Lung (tissue), 11 donors: ENCODE measurements at regions not wholly inside any gene's neighbourhood (a gene's known extent, or its start where the extent isn't known, plus 50 kb on each side); places are given as distances from the start of the nearest gene placed in this dataset.

ENCODE experiments used
- ATAC-seq: fragments of 200-7000 bp; cut with Tn5 transposase; one replicate; pipeline ENCODE4 v1.9.1; 2020; ENCODE audit warnings: moderate number of reproducible peaks; ENCODE audit not compliant: insufficient read depth, low FRiP score
- DNase-seq, 3 donors: peaks; one replicate each; pipeline ENCODE4 v3.0.0-alpha.2; 2013 to 2017
- H3K27ac ChIP-seq, 2 donors: one replicate each; pipeline ENCODE4 v1.5.1; 2013; ENCODE audit warnings: mild to moderate bottlenecking in 2 of 2, moderate library complexity in 2 of 2, control low read depth in 1 of 2, inconsistent platforms in 1 of 2, low read depth in 1 of 2, low read length in 1 of 2
- H3K27me3 ChIP-seq, 3 donors: one replicate each; pipeline ENCODE4 v1.5.1; 2013; ENCODE audit warnings: low read length in 2 of 3; ENCODE audit not compliant: control insufficient read depth in 3 of 3, insufficient read depth in 3 of 3
- H3K36me3 ChIP-seq, 4 donors: one replicate each; pipeline ENCODE4 v1.5.1; 2013; ENCODE audit warnings: low read length in 4 of 4, mild to moderate bottlenecking in 1 of 4, moderate library complexity in 1 of 4; ENCODE audit not compliant: control insufficient read depth in 4 of 4, insufficient read depth in 4 of 4
- H3K4me1 ChIP-seq, 5 donors: one replicate each; pipeline ENCODE4 v1.5.1; 2013; ENCODE audit warnings: low read length in 5 of 5, mild to moderate bottlenecking in 2 of 5, moderate library complexity in 1 of 5; ENCODE audit not compliant: control insufficient read depth in 5 of 5, insufficient read depth in 5 of 5
- H3K4me3 ChIP-seq: one replicate; pipeline ENCODE4 v1.5.1; 2013; ENCODE audit warnings: mild to moderate bottlenecking, control low read depth, moderate library complexity
- H3K9ac ChIP-seq, 2 donors: one replicate each; pipeline ENCODE4 v1.5.1; 2013; ENCODE audit warnings: low read length in 2 of 2, control low read depth in 1 of 2; ENCODE audit not compliant: insufficient read depth in 1 of 2
- H3K9me3 ChIP-seq, 4 donors: one replicate each; pipeline ENCODE4 v1.5.1; 2013; ENCODE audit warnings: low read length in 3 of 4, mild to moderate bottlenecking in 1 of 4, moderate library complexity in 1 of 4; ENCODE audit not compliant: control insufficient read depth in 4 of 4, insufficient read depth in 3 of 4
- WGBS, 2 donors: extraction: QIAGEN DNeasy Blood & Tissue Kit; methylation state at CpG; one replicate each; pipeline ENCODE4 v1.1.7; 2013; 5-methylcytosine and 5-hydroxymethylcytosine counted together
- TF ChIP-seq, protein P1 (sequence below): IDR thresholded peaks from 2 replicates; pipeline ENCODE4 v1.5.1; 2012; ENCODE audit warnings: mild to moderate bottlenecking; ENCODE audit errors: control extremely low read depth, extremely low read depth
- donor health status: control.
- donor health status: control.
- donor health status: Bipolar disorder and iron deficiency.
- donor health status: healthy.
- donor health status: DM: yes; HTN: yes; CAD: no.

DNA sequence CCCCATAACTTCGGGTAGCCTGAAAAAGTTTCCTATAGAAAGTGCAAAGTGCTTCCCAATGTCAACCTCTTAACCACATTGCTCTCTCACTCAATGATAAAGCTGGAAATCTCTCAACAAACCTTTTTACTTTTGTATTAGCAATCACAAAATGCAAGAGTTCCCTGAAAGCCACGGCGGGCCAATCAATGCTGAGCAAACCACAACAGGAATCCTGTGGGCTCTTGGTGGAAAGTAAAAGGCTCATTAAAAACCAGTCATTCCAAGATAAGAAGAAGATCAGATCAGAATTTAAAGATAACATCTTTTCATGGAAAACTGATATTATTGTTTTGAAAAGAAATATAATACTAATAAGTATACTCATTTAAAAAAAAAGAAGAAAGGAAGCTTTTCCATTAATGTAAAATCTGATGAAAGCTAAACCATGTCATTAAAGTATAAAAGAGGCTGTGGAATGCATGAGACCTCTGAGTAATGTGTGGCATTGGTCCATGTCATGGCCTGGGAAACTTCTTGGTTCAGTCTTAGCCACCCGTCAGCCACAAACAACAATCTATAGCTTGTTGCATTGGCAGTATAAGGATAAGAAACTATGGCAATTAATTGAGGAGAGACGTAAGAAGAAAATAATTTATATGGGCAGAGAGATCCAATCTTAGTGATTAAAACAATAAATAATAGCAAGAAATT lies 1066.1 kb upstream of the SORCS1 start:
- no peak overlapping the region for H3K27ac ChIP-seq
- H3K9ac ChIP-seq = no peak overlapping the region
- DNase-seq (no peak), ATAC-seq (no peak)
- TF ChIP-seq, protein P1, sequence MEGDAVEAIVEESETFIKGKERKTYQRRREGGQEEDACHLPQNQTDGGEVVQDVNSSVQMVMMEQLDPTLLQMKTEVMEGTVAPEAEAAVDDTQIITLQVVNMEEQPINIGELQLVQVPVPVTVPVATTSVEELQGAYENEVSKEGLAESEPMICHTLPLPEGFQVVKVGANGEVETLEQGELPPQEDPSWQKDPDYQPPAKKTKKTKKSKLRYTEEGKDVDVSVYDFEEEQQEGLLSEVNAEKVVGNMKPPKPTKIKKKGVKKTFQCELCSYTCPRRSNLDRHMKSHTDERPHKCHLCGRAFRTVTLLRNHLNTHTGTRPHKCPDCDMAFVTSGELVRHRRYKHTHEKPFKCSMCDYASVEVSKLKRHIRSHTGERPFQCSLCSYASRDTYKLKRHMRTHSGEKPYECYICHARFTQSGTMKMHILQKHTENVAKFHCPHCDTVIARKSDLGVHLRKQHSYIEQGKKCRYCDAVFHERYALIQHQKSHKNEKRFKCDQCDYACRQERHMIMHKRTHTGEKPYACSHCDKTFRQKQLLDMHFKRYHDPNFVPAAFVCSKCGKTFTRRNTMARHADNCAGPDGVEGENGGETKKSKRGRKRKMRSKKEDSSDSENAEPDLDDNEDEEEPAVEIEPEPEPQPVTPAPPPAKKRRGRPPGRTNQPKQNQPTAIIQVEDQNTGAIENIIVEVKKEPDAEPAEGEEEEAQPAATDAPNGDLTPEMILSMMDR = no peak
- peaks cover 0 to 7% (median 0%) of the 10 kb centered on the region in 5 donors for H3K4me1 ChIP-seq
- no peaks in the 10 kb centered on the region for H3K36me3 ChIP-seq
- H3K27me3 ChIP-seq = no peaks in the 10 kb centered on the region
- no peaks in the 10 kb centered on the region for H3K9me3 ChIP-seq
- 67 to 68% methylated on average over 5 of the region's 5 CpGs for WGBS, 2 donors
- H3K4me3 ChIP-seq = no peak overlapping the region

DNA sequence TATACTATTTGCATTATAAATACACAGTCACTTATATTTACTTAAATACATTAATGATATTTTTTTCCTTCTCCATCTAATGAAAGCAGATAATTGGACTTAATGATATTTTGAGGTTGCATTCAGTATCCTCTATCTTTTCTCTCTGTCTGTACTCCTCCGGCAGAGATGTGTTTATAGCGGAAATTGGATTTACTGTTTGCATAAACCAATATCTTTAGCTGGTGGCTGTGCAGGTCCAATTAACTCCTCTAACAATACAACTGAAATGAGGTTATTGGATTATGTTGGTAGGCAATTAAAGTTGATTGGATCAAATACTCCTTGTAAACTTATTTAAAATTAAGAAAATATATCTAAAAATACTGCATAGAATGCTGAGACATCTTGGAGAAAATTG lies 1044.2 kb upstream of the SORCS1 start:
- peaks cover 0 to 3% (median 1%) of the 10 kb centered on the region in 4 donors for H3K9me3 ChIP-seq
- H3K4me3 ChIP-seq = no peak overlapping the region
- DNase-seq (no peak), ATAC-seq (no peak)
- TF ChIP-seq, protein P1 = no peak
- no peak overlapping the region for H3K9ac ChIP-seq
- no peaks in the 10 kb centered on the region for H3K36me3 ChIP-seq
- no peaks in the 10 kb centered on the region for H3K4me1 ChIP-seq
- no peak overlapping the region for H3K27ac ChIP-seq
- H3K27me3 ChIP-seq = no peaks in the 10 kb centered on the region
- 91 to 95% methylated on average over 2 of the region's 2 CpGs for whole genome bisulfite sequencing, 2 donors

DNA sequence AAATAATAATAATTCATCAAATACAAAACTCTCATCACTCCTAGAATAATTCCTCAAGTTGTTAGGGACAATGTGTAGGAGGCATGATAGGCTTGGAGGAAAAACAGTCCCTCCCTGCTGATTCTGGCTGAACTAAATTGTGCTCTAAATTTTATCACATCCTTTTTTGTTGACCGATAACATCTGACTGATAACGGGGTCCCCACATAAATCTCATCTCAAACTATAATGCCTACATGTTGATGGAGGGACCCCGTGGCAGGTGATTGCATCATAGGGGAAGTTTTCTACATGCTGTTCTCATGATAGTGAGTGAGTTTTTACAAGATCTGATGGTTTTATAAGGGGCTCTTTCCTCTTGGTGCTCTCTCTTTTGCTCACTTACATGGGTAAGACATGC lies 1043.5 kb upstream of the SORCS1 start:
- DNase-seq = no peak

More for the DNA sequence above, 1043.5 kb upstream of the SORCS1 start:
- Histone ChIP-seq H3K4me3 (no peak overlapping the region), H3K9me3 (peaks cover 0 to 2% (median 0%) of the 10 kb centered on the region in 4 donors), H3K27ac (no peak overlapping the region), H3K4me1 (no peaks in the 10 kb centered on the region), H3K27me3 (no peaks in the 10 kb centered on the region), H3K9ac (no peak overlapping the region), H3K36me3 (no peaks in the 10 kb centered on the region)
- 57 to 64% methylated on average over 3 of the region's 3 CpGs for WGBS, 2 donors
- no peak for ATAC-seq
- TF ChIP-seq, protein P1 = no peak
